Activated CD8-positive, alpha-beta T cell treated with anti-CD3 and anti-CD28 coated beads for 36 hours (primary cell): ENCODE measurements at regions not wholly inside any gene's neighbourhood (a gene's known extent, or its start where the extent isn't known, plus 50 kb on each side); places are given as distances from the start of the nearest gene placed in this dataset.

ENCODE experiments used
- ATAC-seq: fragments of 200-7000 bp; cut with Tn5 transposase; one replicate; pipeline ENCODE4 v1.10.0; 2021; ENCODE audit warnings: mild to moderate bottlenecking, moderate library complexity
- CTCF ChIA-PET: fragments of 350-600 bp; sonication (Branson Sonifier 250); formaldehyde crosslinking; loops from one replicate; lab custom pipeline; 2021; ENCODE audit warnings: antibody characterized with exemption; lab: Charles Lee
- POLR2A ChIA-PET: fragments of 350-600 bp; sonication (Branson Sonifier 250); formaldehyde crosslinking; loops from one replicate; lab custom pipeline; 2021; ENCODE audit warnings: antibody characterized with exemption; lab: Charles Lee
- DNase-seq: peaks from one replicate; pipeline ENCODE4 v3.0.0-alpha.2; 2020
- H3K27ac Mint-ChIP-seq: one replicate; pipeline ENCODE4 v1.8.0; 2021; ENCODE audit warnings: mild to moderate bottlenecking, mixed read lengths
- H3K27me3 Mint-ChIP-seq: one replicate; pipeline ENCODE4 v1.8.0; 2021; ENCODE audit warnings: mixed read lengths
- H3K36me3 Mint-ChIP-seq: one replicate; pipeline ENCODE4 v1.8.0; 2021; ENCODE audit warnings: low read depth, mixed read lengths
- H3K4me1 Mint-ChIP-seq: one replicate; pipeline ENCODE4 v1.8.0; 2021; ENCODE audit warnings: low read depth, mixed read lengths
- H3K4me3 Mint-ChIP-seq: one replicate; pipeline ENCODE4 v1.8.0; 2021; ENCODE audit warnings: mild to moderate bottlenecking, moderate library complexity, mixed read lengths
- H3K9me3 Mint-ChIP-seq: one replicate; pipeline ENCODE4 v1.8.0; 2021; ENCODE audit warnings: mixed read lengths
- intact Hi-C: fragments of 100-400 bp; cut with micrococcal nuclease; formaldehyde crosslinking; loops from one replicate; pipeline ENCODE4 v1.10.0; 2022
- TF ChIP-seq, protein P1 (sequence below): fragments of 200-600 bp; IDR thresholded peaks from one replicate; pipeline ENCODE4 v1.8.0; 2022; ENCODE audit warnings: antibody characterized with exemption, mild to moderate bottlenecking

- CTCF ChIA-PET = no interaction called here
- Mint-ChIP-seq H3K9me3 (no peaks in the 10 kb centered on the region), H3K36me3 (no peaks in the 10 kb centered on the region), H3K4me1 (no peaks in the 10 kb centered on the region), H3K27ac (no peak overlapping the region), H3K27me3 (peaks cover 6% of the 10 kb centered on the region), H3K4me3 (no peak overlapping the region)
- TF ChIP-seq, protein P1, sequence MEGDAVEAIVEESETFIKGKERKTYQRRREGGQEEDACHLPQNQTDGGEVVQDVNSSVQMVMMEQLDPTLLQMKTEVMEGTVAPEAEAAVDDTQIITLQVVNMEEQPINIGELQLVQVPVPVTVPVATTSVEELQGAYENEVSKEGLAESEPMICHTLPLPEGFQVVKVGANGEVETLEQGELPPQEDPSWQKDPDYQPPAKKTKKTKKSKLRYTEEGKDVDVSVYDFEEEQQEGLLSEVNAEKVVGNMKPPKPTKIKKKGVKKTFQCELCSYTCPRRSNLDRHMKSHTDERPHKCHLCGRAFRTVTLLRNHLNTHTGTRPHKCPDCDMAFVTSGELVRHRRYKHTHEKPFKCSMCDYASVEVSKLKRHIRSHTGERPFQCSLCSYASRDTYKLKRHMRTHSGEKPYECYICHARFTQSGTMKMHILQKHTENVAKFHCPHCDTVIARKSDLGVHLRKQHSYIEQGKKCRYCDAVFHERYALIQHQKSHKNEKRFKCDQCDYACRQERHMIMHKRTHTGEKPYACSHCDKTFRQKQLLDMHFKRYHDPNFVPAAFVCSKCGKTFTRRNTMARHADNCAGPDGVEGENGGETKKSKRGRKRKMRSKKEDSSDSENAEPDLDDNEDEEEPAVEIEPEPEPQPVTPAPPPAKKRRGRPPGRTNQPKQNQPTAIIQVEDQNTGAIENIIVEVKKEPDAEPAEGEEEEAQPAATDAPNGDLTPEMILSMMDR = no peak
- DNase-seq (no peak), ATAC-seq (no peak)
- POLR2A ChIA-PET = no interaction called here
- intact Hi-C loops = no loop called here
Observed at GRCh38 chr19:33957804-33958203, 161.1 kb downstream of the KCTD15 start.

- DNase-seq (no peak), ATAC-seq (no peak)
- TF ChIP-seq, protein P1 = no peak
- no peaks in the 10 kb centered on the region for H3K36me3 Mint-ChIP-seq
- H3K27me3 Mint-ChIP-seq = peaks cover 2% of the 10 kb centered on the region
- H3K4me1 Mint-ChIP-seq = no peaks in the 10 kb centered on the region
- CTCF ChIA-PET = no interaction called here
- intact Hi-C loops = no loop called here
- H3K9me3 Mint-ChIP-seq = no peaks in the 10 kb centered on the region
- no peak overlapping the region for H3K27ac Mint-ChIP-seq
- POLR2A ChIA-PET = no interaction called here
- H3K4me3 Mint-ChIP-seq = no peak overlapping the region
Observed at GRCh38 chr19:33960566-33960965, 163.9 kb downstream of the KCTD15 start.

DNA sequence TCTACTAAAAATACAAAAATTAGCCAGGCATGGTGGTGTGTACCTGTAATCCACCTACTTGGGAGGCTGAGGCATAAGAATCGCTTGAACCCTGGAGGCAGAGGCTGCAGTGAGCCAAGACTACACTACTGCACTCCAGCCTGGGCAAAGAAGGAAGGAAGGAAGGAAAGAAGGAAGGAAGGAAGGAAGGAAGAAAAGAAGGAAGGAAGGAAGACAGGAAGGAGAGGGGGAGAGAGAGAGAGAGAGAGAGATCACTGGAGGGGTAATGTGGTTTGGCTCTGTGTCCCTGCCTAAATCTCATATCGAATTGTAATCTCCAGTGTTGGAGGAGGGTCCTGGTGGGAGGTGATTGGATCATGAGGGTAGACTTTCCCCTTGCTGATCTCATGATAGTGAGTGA lies 165.5 kb downstream of the KCTD15 start:
- no peaks in the 10 kb centered on the region for H3K36me3 Mint-ChIP-seq
- peaks cover 8% of the 10 kb centered on the region for H3K9me3 Mint-ChIP-seq
- H3K4me3 Mint-ChIP-seq = no peak overlapping the region
- no peaks in the 10 kb centered on the region for H3K4me1 Mint-ChIP-seq
- peaks cover 2% of the 10 kb centered on the region for H3K27me3 Mint-ChIP-seq
- DNase-seq = no peak
- TF ChIP-seq, protein P1 = no peak
- intact Hi-C loops = no loop called here
- ATAC-seq = no peak
- no peak overlapping the region for H3K27ac Mint-ChIP-seq
- ChIA-PET CTCF (no interaction called here), POLR2A (no interaction called here)

GRCh38 chr19:33963514-33963913 lies 166.8 kb downstream of the KCTD15 start:
- CTCF ChIA-PET = interaction anchor here (1.8 kb wide), 1 partner anchor 186 kb away, joined by 4 read pairs; no protein-coding TSS in a partner anchor
- no peak for ATAC-seq
- H3K4me3 Mint-ChIP-seq = no peak overlapping the region

GRCh38 chr19:33971073-33971472 lies 174.4 kb downstream of the KCTD15 start:
- CTCF ChIA-PET = no interaction called here
- DNase-seq (no peak), ATAC-seq (no peak)
- intact Hi-C loops = no loop called here
- Mint-ChIP-seq H3K27ac (no peak overlapping the region), H3K27me3 (peaks cover 13% of the 10 kb centered on the region), H3K4me1 (no peaks in the 10 kb centered on the region), H3K4me3 (no peak overlapping the region), H3K9me3 (peaks cover 31% of the 10 kb centered on the region), H3K36me3 (no peaks in the 10 kb centered on the region)
- POLR2A ChIA-PET = no interaction called here
- TF ChIP-seq, protein P1 = no peak

More at GRCh38 chr19:33963514-33963913, 166.8 kb downstream of the KCTD15 start:
- no peak overlapping the region for H3K27ac Mint-ChIP-seq
- H3K9me3 Mint-ChIP-seq = peaks cover 9% of the 10 kb centered on the region
- no peaks in the 10 kb centered on the region for H3K4me1 Mint-ChIP-seq
- intact Hi-C loops = no loop called here
- TF ChIP-seq, protein P1 = no peak
- H3K27me3 Mint-ChIP-seq = peaks cover 2% of the 10 kb centered on the region
- DNase-seq = no peak
- no peaks in the 10 kb centered on the region for H3K36me3 Mint-ChIP-seq
- POLR2A ChIA-PET = interaction anchor here (0.6 kb wide), 1 partner anchor 229 kb away, joined by 3 read pairs; no protein-coding TSS in a partner anchor
